ENCODE measurements at regions not wholly inside any gene's neighbourhood (a gene's known extent, or its start where the extent isn't known, plus 50 kb on each side); places are given as distances from the start of the nearest gene placed in this dataset.
A peak's percentile ranks its signal among the peaks of the same experiment; 100 is the strongest.

- DNase-seq (ENCODE audit: low read depth) = no peak
Measured at GRCh38 chr7:1359681-1360485, 99.4 kb downstream of the MICALL2 start.

GRCh38 chr7:1360521-1360971, 98.7 kb downstream of the MICALL2 start:
- DNase-seq (ENCODE audit: low read depth) = no peak

GRCh38 chr7:1361016-1361755, 98.1 kb downstream of the MICALL2 start:
- DNase-seq (ENCODE audit: low read depth) = no peak

GRCh38 chr7:1361756-1362125, 97.5 kb downstream of the MICALL2 start:
- no peak for DNase-seq (ENCODE audit: low read depth)

- no peak for DNase-seq (ENCODE audit: low read depth)
Measured at GRCh38 chr7:1362301-1362700, 97.0 kb downstream of the MICALL2 start.

- no peak for DNase-seq (ENCODE audit: low read depth)
Measured at GRCh38 chr7:1364068-1364905, 95.0 kb downstream of the MICALL2 start.

- DNase-seq (ENCODE audit: low read depth) = no peak
Measured at GRCh38 chr7:1364906-1365570, 94.2 kb downstream of the MICALL2 start.

GRCh38 chr7:1365846-1366245, 93.4 kb downstream of the MICALL2 start:
- DNase-seq (ENCODE audit: low read depth) = no peak

- no peak for DNase-seq (ENCODE audit: low read depth)
Measured at GRCh38 chr7:1366801-1367405, 92.4 kb downstream of the MICALL2 start.

GRCh38 chr7:1367501-1368183, 91.6 kb downstream of the MICALL2 start:
- no peak for DNase-seq (ENCODE audit: low read depth)

- DNase-seq (ENCODE audit: low read depth) = no peak
Measured at GRCh38 chr7:1368184-1368681, 91.0 kb downstream of the MICALL2 start.

GRCh38 chr7:1368682-1369571, 90.3 kb downstream of the MICALL2 start:
- peak; percentile 54 for DNase-seq (ENCODE audit: low read depth)

GRCh38 chr7:1369916-1370657, 89.2 kb downstream of the MICALL2 start:
- no peak for DNase-seq (ENCODE audit: low read depth)

- no peak for DNase-seq (ENCODE audit: low read depth)
Measured at GRCh38 chr7:1370738-1371137, 88.5 kb downstream of the MICALL2 start.

GRCh38 chr7:1372063-1372462, 87.2 kb downstream of the MICALL2 start:
- no peak for DNase-seq (ENCODE audit: low read depth)

- DNase-seq (ENCODE audit: low read depth) = no peak
Measured at GRCh38 chr7:1372671-1373379, 86.4 kb downstream of the MICALL2 start.

GRCh38 chr7:1377111-1377909, 82.0 kb downstream of the MICALL2 start:
- no peak for DNase-seq (ENCODE audit: low read depth)

All from activated T-cell treated with anti-CD3 and anti-CD28 coated beads for 48 hours (primary cell).